Tibial nerve (tissue), 4 donors: ENCODE measurements at regions not wholly inside any gene's neighbourhood (a gene's known extent, or its start where the extent isn't known, plus 50 kb on each side); places are given as distances from the start of the nearest gene placed in this dataset.

Experiments
- CTCF ChIP-seq, 5 experiments: fragments of 200-600 bp in 3 of 5; fragments of 450-650 bp in 2 of 5; sonication (generic) in 3 of 5; IDR thresholded peaks; one replicate each; pipeline ENCODE4 v1.5.1; 2016 to 2019; ENCODE audit warnings: antibody characterized with exemption in 5 of 5, mild to moderate bottlenecking in 3 of 5, moderate library complexity in 2 of 5
- EP300 ChIP-seq, 2 donors: sonication (generic); formaldehyde crosslinking; IDR thresholded peaks; one replicate each; pipeline ENCODE4 v1.6.1; 2017; ENCODE audit warnings: antibody characterized with exemption in 2 of 2, mild to moderate bottlenecking in 1 of 2
- POLR2A ChIP-seq, 2 donors: fragments of 450-650 bp; IDR thresholded peaks; one replicate each; pipeline ENCODE4 v1.6.1; 2017; ENCODE audit warnings: antibody characterized with exemption in 2 of 2, mild to moderate bottlenecking in 2 of 2, moderate library complexity in 2 of 2

GRCh38 chr19:31825134-31826094 lies 476.2 kb upstream of the TSHZ3 start:
- TF ChIP-seq EP300 (IDR thresholded peaks at IDR 0.05) (no peak), POLR2A (IDR thresholded peaks at IDR 0.05) (no peak), CTCF (IDR thresholded peaks at IDR 0.05) (no peak)
